ENCODE measurements at regions not wholly inside any gene's neighbourhood (a gene's known extent, or its start where the extent isn't known, plus 50 kb on each side); places are given as distances from the start of the nearest gene placed in this dataset.

- TF ChIP-seq CTCF (IDR thresholded peaks at IDR 0.05; ENCODE audit: low read depth, low read length, poor library complexity, severe bottlenecking) (no peak), EZH2phosphoT487 (IDR thresholded peaks at IDR 0.05; ENCODE audit: borderline replicate concordance, low read length) (no peak)
Measured at GRCh38 chr16:62712566-62712965, 676.3 kb upstream of the CDH8 start.

All from DOHH2 (cell line).